ENCODE measurements at regions not wholly inside any gene's neighbourhood (a gene's known extent, or its start where the extent isn't known, plus 50 kb on each side); places are given as distances from the start of the nearest gene placed in this dataset.

- no peak for TF ChIP-seq CTCF (IDR thresholded peaks at IDR 0.05; ENCODE audit: low read depth, low read length, poor library complexity, severe bottlenecking)
- no peak for TF ChIP-seq EZH2phosphoT487 (IDR thresholded peaks at IDR 0.05; ENCODE audit: borderline replicate concordance, low read length)
These were observed 1164.2 kb downstream of the PCDH17 start for GRCh38 chr13:58795715-58796114.

All from DOHH2 (cell line).